ENCODE measurements at regions not wholly inside any gene's neighbourhood (a gene's known extent, or its start where the extent isn't known, plus 50 kb on each side); places are given as distances from the start of the nearest gene placed in this dataset.

GRCh38 chr3:116618138-116618537 is 91.4 kb upstream of the TUSC7 start:
- no peak for TF ChIP-seq REST (IDR thresholded peaks at IDR 0.05; ENCODE audit: insufficient read depth in 1 of 2, low read depth in 2 of 2, low read length in 2 of 2)
- no peak for TF ChIP-seq SIN3A (IDR thresholded peaks at IDR 0.05; ENCODE audit: borderline replicate concordance, insufficient read depth, low read length)
- TF ChIP-seq POLR2AphosphoS5 (IDR thresholded peaks at IDR 0.05; ENCODE audit: low read depth, low read length) = no peak
- no peak for TF ChIP-seq TAF1 (IDR thresholded peaks at IDR 0.05; ENCODE audit: borderline replicate concordance, insufficient read depth, low read length)
- no peak for TF ChIP-seq FOXP2 (optimal IDR thresholded peaks at IDR 0.05; ENCODE audit: borderline replicate concordance, extremely low read depth, extremely low read length, insufficient read depth)

- TF ChIP-seq POLR2AphosphoS5 (IDR thresholded peaks at IDR 0.05; ENCODE audit: low read depth, low read length) (no peak), REST (IDR thresholded peaks at IDR 0.05; ENCODE audit: insufficient read depth in 1 of 2, low read depth in 2 of 2, low read length in 2 of 2) (no peak), TAF1 (IDR thresholded peaks at IDR 0.05; ENCODE audit: borderline replicate concordance, insufficient read depth, low read length) (no peak), SIN3A (IDR thresholded peaks at IDR 0.05; ENCODE audit: borderline replicate concordance, insufficient read depth, low read length) (no peak), FOXP2 (optimal IDR thresholded peaks at IDR 0.05; ENCODE audit: borderline replicate concordance, extremely low read depth, extremely low read length, insufficient read depth) (no peak)
Observed at GRCh38 chr3:116618930-116619329, 90.6 kb upstream of the TUSC7 start.

- TF ChIP-seq SIN3A (IDR thresholded peaks at IDR 0.05; ENCODE audit: borderline replicate concordance, insufficient read depth, low read length) (no peak), FOXP2 (optimal IDR thresholded peaks at IDR 0.05; ENCODE audit: borderline replicate concordance, extremely low read depth, extremely low read length, insufficient read depth) (no peak), TAF1 (IDR thresholded peaks at IDR 0.05; ENCODE audit: borderline replicate concordance, insufficient read depth, low read length) (no peak), POLR2AphosphoS5 (IDR thresholded peaks at IDR 0.05; ENCODE audit: low read depth, low read length) (no peak), REST (IDR thresholded peaks at IDR 0.05; ENCODE audit: insufficient read depth in 1 of 2, low read depth in 2 of 2, low read length in 2 of 2) (no peak)
Observed at GRCh38 chr3:116630494-116630893, 79.1 kb upstream of the TUSC7 start.

GRCh38 chr3:116639641-116640040 is 69.9 kb upstream of the TUSC7 start:
- TF ChIP-seq SIN3A (IDR thresholded peaks at IDR 0.05; ENCODE audit: borderline replicate concordance, insufficient read depth, low read length) (no peak), FOXP2 (optimal IDR thresholded peaks at IDR 0.05; ENCODE audit: borderline replicate concordance, extremely low read depth, extremely low read length, insufficient read depth) (no peak), POLR2AphosphoS5 (IDR thresholded peaks at IDR 0.05; ENCODE audit: low read depth, low read length) (no peak), REST (IDR thresholded peaks at IDR 0.05; ENCODE audit: insufficient read depth in 1 of 2, low read depth in 2 of 2, low read length in 2 of 2) (no peak), TAF1 (IDR thresholded peaks at IDR 0.05; ENCODE audit: borderline replicate concordance, insufficient read depth, low read length) (no peak)

- TF ChIP-seq REST (IDR thresholded peaks at IDR 0.05; ENCODE audit: insufficient read depth in 1 of 2, low read depth in 2 of 2, low read length in 2 of 2) (no peak), SIN3A (IDR thresholded peaks at IDR 0.05; ENCODE audit: borderline replicate concordance, insufficient read depth, low read length) (no peak), POLR2AphosphoS5 (IDR thresholded peaks at IDR 0.05; ENCODE audit: low read depth, low read length) (no peak), FOXP2 (optimal IDR thresholded peaks at IDR 0.05; ENCODE audit: borderline replicate concordance, extremely low read depth, extremely low read length, insufficient read depth) (no peak), TAF1 (IDR thresholded peaks at IDR 0.05; ENCODE audit: borderline replicate concordance, insufficient read depth, low read length) (no peak)
Observed at GRCh38 chr3:116640109-116640508, 69.5 kb upstream of the TUSC7 start.
